CD4-positive, CD25-positive, alpha-beta regulatory T cell (primary cell): ENCODE measurements at regions not wholly inside any gene's neighbourhood (a gene's known extent, or its start where the extent isn't known, plus 50 kb on each side); places are given as distances from the start of the nearest gene placed in this dataset.

Experiments
- ATAC-seq, 2 donors: fragments of 150-1000 bp; cut with Tn5 transposase; one replicate each; pipeline ENCODE4 v1.10.0; 2021; ENCODE audit warnings: low read depth in 2 of 2, moderate number of reproducible peaks in 2 of 2, moderate library complexity in 1 of 2
- DNase-seq, 3 donors: peaks; one replicate each; pipeline versions ENCODE4 v3.0.0 to v3.0.0-alpha.2; 2012 to 2022; ENCODE audit warnings: mixed read lengths in 1 of 3
- H3K27ac ChIP-seq: one replicate; pipeline ENCODE4 v1.7.0; 2013; ENCODE audit warnings: mild to moderate bottlenecking, low read length; ENCODE audit not compliant: insufficient read depth, poor library complexity, severe bottlenecking
- H3K27me3 ChIP-seq: one replicate; pipeline ENCODE4 v1.7.0; 2013; ENCODE audit warnings: low read length; ENCODE audit not compliant: control insufficient read depth, insufficient read depth
- H3K36me3 ChIP-seq: one replicate; pipeline ENCODE4 v1.7.0; 2013; ENCODE audit warnings: mild to moderate bottlenecking, low read length, moderate library complexity; ENCODE audit not compliant: control insufficient read depth, insufficient read depth
- H3K4me1 ChIP-seq: 2 replicates; pipeline ENCODE4 v1.7.0; 2013; ENCODE audit warnings: mild to moderate bottlenecking, low read length; ENCODE audit not compliant: insufficient read depth, control insufficient read depth, poor library complexity, severe bottlenecking
- H3K4me3 ChIP-seq: one replicate; pipeline ENCODE4 v1.7.0; 2013; ENCODE audit warnings: low read depth, mild to moderate bottlenecking, low read length, moderate library complexity
- H3K9me3 ChIP-seq, 2 experiments: 1 replicate in 1 of 2; 2 replicates in 1 of 2; pipeline ENCODE4 v1.7.0; 2013; ENCODE audit warnings: low read length in 2 of 2, mild to moderate bottlenecking in 1 of 2, moderate library complexity in 1 of 2; ENCODE audit not compliant: control insufficient read depth in 2 of 2
- H3K27ac Mint-ChIP-seq, 3 donors: one replicate each; pipeline ENCODE4 v1.8.0; 2020 to 2022; ENCODE audit warnings: mild to moderate bottlenecking in 3 of 3, mixed read lengths in 3 of 3, moderate library complexity in 2 of 3
- H3K27me3 Mint-ChIP-seq: one replicate; pipeline ENCODE4 v1.8.0; 2022; ENCODE audit warnings: mild to moderate bottlenecking, mixed read lengths
- H3K36me3 Mint-ChIP-seq: one replicate; pipeline ENCODE4 v1.8.0; 2020; ENCODE audit warnings: mixed read lengths
- H3K4me1 Mint-ChIP-seq, 4 donors: one replicate each; pipeline ENCODE4 v1.8.0; 2020 to 2022; ENCODE audit warnings: mixed read lengths in 4 of 4, mild to moderate bottlenecking in 1 of 4
- H3K4me3 Mint-ChIP-seq, 4 donors: one replicate each; pipeline ENCODE4 v1.8.0; 2020 to 2022; ENCODE audit warnings: mild to moderate bottlenecking in 4 of 4, mixed read lengths in 4 of 4, moderate library complexity in 3 of 4
- H3K9me3 Mint-ChIP-seq, 7 donors: one replicate each; pipeline ENCODE4 v1.8.0; 2020 to 2022; ENCODE audit warnings: mixed read lengths in 7 of 7, mild to moderate bottlenecking in 3 of 7, moderate library complexity in 2 of 7

GRCh38 chr14:53462931-53463778 lies 310.0 kb upstream of the DDHD1 start:
- no peak overlapping the region for H3K4me3 ChIP-seq
- ATAC-seq = no peak
- no peaks in the 10 kb centered on the region for H3K36me3 Mint-ChIP-seq
- H3K27ac ChIP-seq = no peak overlapping the region
- no peaks in the 10 kb centered on the region for H3K9me3 ChIP-seq
- H3K27me3 ChIP-seq = no peaks in the 10 kb centered on the region
- H3K4me1 ChIP-seq = no peaks in the 10 kb centered on the region
- DNase-seq = no peak
- H3K9me3 Mint-ChIP-seq = peaks cover 0 to 9% (median 2%) of the 10 kb centered on the region in 7 donors
- no peak overlapping the region for H3K4me3 Mint-ChIP-seq
- H3K4me1 Mint-ChIP-seq = no peaks in the 10 kb centered on the region
- H3K27me3 Mint-ChIP-seq = no peaks in the 10 kb centered on the region
- no peaks in the 10 kb centered on the region for H3K36me3 ChIP-seq
- H3K27ac Mint-ChIP-seq = no peak overlapping the region

- Mint-ChIP-seq H3K27ac (no peak overlapping the region), H3K4me1 (no peaks in the 10 kb centered on the region), H3K4me3 (no peak overlapping the region), H3K9me3 (peaks cover 0 to 9% (median 3%) of the 10 kb centered on the region in 7 donors), H3K27me3 (no peaks in the 10 kb centered on the region), H3K36me3 (no peaks in the 10 kb centered on the region)
- Histone ChIP-seq H3K36me3 (no peaks in the 10 kb centered on the region), H3K9me3 (no peaks in the 10 kb centered on the region), H3K4me1 (no peaks in the 10 kb centered on the region), H3K4me3 (no peak overlapping the region), H3K27me3 (no peaks in the 10 kb centered on the region), H3K27ac (no peak overlapping the region)
- no peak for DNase-seq
- ATAC-seq = no peak
Observed at GRCh38 chr14:53461858-53462257, 308.7 kb upstream of the DDHD1 start.

- H3K4me3 ChIP-seq = no peak overlapping the region
- H3K36me3 ChIP-seq = no peaks in the 10 kb centered on the region
- H3K4me1 ChIP-seq = no peaks in the 10 kb centered on the region
- H3K9me3 Mint-ChIP-seq = peaks cover 0 to 9% (median 3%) of the 10 kb centered on the region in 7 donors
- ATAC-seq (no peak), DNase-seq (no peak)
- no peak overlapping the region for H3K27ac ChIP-seq
- H3K4me3 Mint-ChIP-seq = no peak overlapping the region
- no peak overlapping the region for H3K27ac Mint-ChIP-seq
- H3K36me3 Mint-ChIP-seq = no peaks in the 10 kb centered on the region
- H3K4me1 Mint-ChIP-seq = no peaks in the 10 kb centered on the region
- H3K9me3 ChIP-seq = no peaks in the 10 kb centered on the region
- H3K27me3 Mint-ChIP-seq = no peaks in the 10 kb centered on the region
- H3K27me3 ChIP-seq = no peaks in the 10 kb centered on the region
Observed at GRCh38 chr14:53460544-53460943, 307.4 kb upstream of the DDHD1 start.

- no peaks in the 10 kb centered on the region for H3K4me1 ChIP-seq
- H3K4me3 Mint-ChIP-seq = no peak overlapping the region
- H3K36me3 ChIP-seq = no peaks in the 10 kb centered on the region
- no peak overlapping the region for H3K27ac ChIP-seq
- no peak for DNase-seq
- H3K9me3 ChIP-seq = no peaks in the 10 kb centered on the region
- no peaks in the 10 kb centered on the region for H3K27me3 Mint-ChIP-seq
- H3K4me1 Mint-ChIP-seq = no peaks in the 10 kb centered on the region
- no peak for ATAC-seq
- no peaks in the 10 kb centered on the region for H3K27me3 ChIP-seq
- H3K36me3 Mint-ChIP-seq = no peaks in the 10 kb centered on the region
- H3K4me3 ChIP-seq = no peak overlapping the region
- no peak overlapping the region for H3K27ac Mint-ChIP-seq
- H3K9me3 Mint-ChIP-seq = peaks cover 0 to 7% (median 3%) of the 10 kb centered on the region in 7 donors
Observed at GRCh38 chr14:53458368-53458814, 305.3 kb upstream of the DDHD1 start.

- DNase-seq = no peak
- H3K4me1 ChIP-seq = no peaks in the 10 kb centered on the region
- H3K27ac ChIP-seq = no peak overlapping the region
- H3K4me3 Mint-ChIP-seq = no peak overlapping the region
- no peak for ATAC-seq
- H3K27me3 Mint-ChIP-seq = no peaks in the 10 kb centered on the region
- no peaks in the 10 kb centered on the region for H3K27me3 ChIP-seq
- no peak overlapping the region for H3K4me3 ChIP-seq
- no peak overlapping the region for H3K27ac Mint-ChIP-seq
- H3K9me3 ChIP-seq = no peaks in the 10 kb centered on the region
- H3K36me3 Mint-ChIP-seq = no peaks in the 10 kb centered on the region
- H3K36me3 ChIP-seq = no peaks in the 10 kb centered on the region
- no peaks in the 10 kb centered on the region for H3K4me1 Mint-ChIP-seq
- peaks cover 0 to 4% (median 3%) of the 10 kb centered on the region in 7 donors for H3K9me3 Mint-ChIP-seq
Observed at GRCh38 chr14:53456931-53457330, 303.8 kb upstream of the DDHD1 start.

- Histone ChIP-seq H3K27me3 (no peaks in the 10 kb centered on the region), H3K27ac (no peak overlapping the region), H3K9me3 (no peaks in the 10 kb centered on the region), H3K4me3 (no peak overlapping the region), H3K4me1 (no peaks in the 10 kb centered on the region), H3K36me3 (no peaks in the 10 kb centered on the region)
- DNase-seq (no peak), ATAC-seq (no peak)
- H3K4me3 Mint-ChIP-seq = no peak overlapping the region
- H3K27ac Mint-ChIP-seq = no peak overlapping the region
- H3K36me3 Mint-ChIP-seq = no peaks in the 10 kb centered on the region
- H3K9me3 Mint-ChIP-seq = peaks cover 0 to 9% (median 0%) of the 10 kb centered on the region in 7 donors
- H3K4me1 Mint-ChIP-seq = peaks cover 0 to 2% (median 0%) of the 10 kb centered on the region in 4 donors
- H3K27me3 Mint-ChIP-seq = no peaks in the 10 kb centered on the region
Observed at GRCh38 chr14:53452005-53452673, 299.0 kb upstream of the DDHD1 start.

- H3K4me3 Mint-ChIP-seq = no peak overlapping the region
- Histone ChIP-seq H3K4me3 (no peak overlapping the region), H3K4me1 (no peaks in the 10 kb centered on the region), H3K9me3 (no peaks in the 10 kb centered on the region), H3K36me3 (no peaks in the 10 kb centered on the region), H3K27me3 (no peaks in the 10 kb centered on the region), H3K27ac (no peak overlapping the region)
- H3K9me3 Mint-ChIP-seq = peaks cover 0 to 9% (median 0%) of the 10 kb centered on the region in 7 donors
- no peak overlapping the region for H3K27ac Mint-ChIP-seq
- ATAC-seq (no peak), DNase-seq (no peak)
- peaks cover 0 to 2% (median 0%) of the 10 kb centered on the region in 4 donors for H3K4me1 Mint-ChIP-seq
- H3K27me3 Mint-ChIP-seq = no peaks in the 10 kb centered on the region
- H3K36me3 Mint-ChIP-seq = no peaks in the 10 kb centered on the region
Observed at GRCh38 chr14:53450871-53451270, 297.7 kb upstream of the DDHD1 start.
